Dendritic cell treated with granulocyte-macrophage colony-stimulating factor and Interleukin-4, amounts not matched to agents 40 ng/mL and 50 ng/mL, for 4 days (primary cell): ENCODE measurements at regions not wholly inside any gene's neighbourhood (a gene's known extent, or its start where the extent isn't known, plus 50 kb on each side); places are given as distances from the start of the nearest gene placed in this dataset.
"Not testable (repeated sequence)": the region's sequence is repeated elsewhere in the genome, so short reads cannot be mapped to it uniquely, and the experiment has no call there.

Source experiments
- H3K27ac Mint-ChIP-seq: one replicate; pipeline ENCODE4 v1.8.0; 2022; ENCODE audit warnings: mild to moderate bottlenecking, mixed read lengths
- H3K27me3 Mint-ChIP-seq: one replicate; pipeline ENCODE4 v1.8.0; 2022; ENCODE audit warnings: mild to moderate bottlenecking, mixed read lengths
- H3K36me3 Mint-ChIP-seq: one replicate; pipeline ENCODE4 v1.8.0; 2022; ENCODE audit warnings: low read depth, mixed read lengths
- H3K4me1 Mint-ChIP-seq: one replicate; pipeline ENCODE4 v1.8.0; 2022; ENCODE audit warnings: low read depth, mixed read lengths
- H3K4me3 Mint-ChIP-seq: one replicate; pipeline ENCODE4 v1.8.0; 2022; ENCODE audit warnings: mild to moderate bottlenecking, moderate library complexity, mixed read lengths
- H3K9me3 Mint-ChIP-seq: one replicate; pipeline ENCODE4 v1.8.0; 2022; ENCODE audit warnings: mixed read lengths
- intact Hi-C: fragments of 100-400 bp; cut with micrococcal nuclease; formaldehyde crosslinking; loops from one replicate; pipeline ENCODE4 v1.15.0; 2022

DNA sequence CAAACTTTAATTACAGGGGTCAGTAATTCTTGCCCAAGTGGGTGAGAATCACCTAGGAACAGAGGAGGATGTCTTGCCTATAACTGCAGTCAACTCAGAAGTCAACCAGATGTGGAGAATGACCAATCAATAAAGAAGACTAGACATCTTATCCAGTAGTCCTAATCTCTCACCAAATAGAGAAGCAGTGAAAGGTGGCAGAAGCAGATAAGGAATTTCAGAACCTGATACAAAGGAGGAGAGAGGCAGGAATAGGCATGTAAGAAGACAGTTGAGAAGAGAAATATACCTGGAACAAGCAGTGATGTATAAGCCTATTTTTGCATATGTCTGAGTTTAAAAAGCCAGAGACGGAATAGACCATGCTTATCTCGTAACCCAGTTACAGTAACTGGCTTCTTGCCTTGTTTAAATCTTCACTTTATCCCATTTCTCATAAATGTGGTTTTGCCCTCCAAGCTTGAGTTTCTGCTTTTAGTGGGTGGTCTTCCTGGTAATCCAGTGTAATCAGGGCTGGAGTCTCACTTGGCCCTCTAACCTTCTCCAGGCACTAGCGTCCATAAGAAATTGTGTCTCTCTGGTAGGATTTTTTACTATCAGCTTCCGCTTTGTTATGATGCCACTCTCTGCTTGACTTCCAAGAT, 401.0 kb downstream of the SUCLG1 start:
- Mint-ChIP-seq H3K4me3 (no peak overlapping the region), H3K4me1 (no peaks in the 10 kb centered on the region), H3K36me3 (no peaks in the 10 kb centered on the region), H3K27me3 (no peaks in the 10 kb centered on the region), H3K9me3 (no peaks in the 10 kb centered on the region), H3K27ac (no peak overlapping the region)
- intact Hi-C loops, result no loop called here

DNA sequence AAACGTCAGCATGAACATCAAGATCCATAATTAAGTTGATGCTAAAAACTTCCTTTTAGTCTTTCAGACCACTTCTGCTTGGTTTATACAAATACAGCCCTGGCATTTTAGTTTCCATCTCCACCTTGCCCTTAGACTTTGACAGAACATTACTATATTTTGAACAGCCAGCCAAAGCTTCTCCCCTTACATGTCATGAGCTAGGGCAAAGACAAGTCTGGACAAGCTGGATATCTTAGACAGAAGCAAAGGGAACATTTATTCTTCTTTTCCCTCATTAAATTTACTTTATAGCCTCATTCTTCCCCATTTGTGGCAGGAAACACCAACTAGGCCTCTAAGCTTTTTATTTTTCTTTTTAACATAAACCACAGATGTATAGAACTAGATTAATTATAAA, 403.3 kb downstream of the SUCLG1 start:
- no peak overlapping the region for H3K27ac Mint-ChIP-seq
- intact Hi-C loops, result no loop called here
- no peak overlapping the region for H3K4me3 Mint-ChIP-seq
- H3K9me3 Mint-ChIP-seq, result no peaks in the 10 kb centered on the region
- no peaks in the 10 kb centered on the region for H3K4me1 Mint-ChIP-seq
- no peaks in the 10 kb centered on the region for H3K27me3 Mint-ChIP-seq
- H3K36me3 Mint-ChIP-seq, result no peaks in the 10 kb centered on the region

DNA sequence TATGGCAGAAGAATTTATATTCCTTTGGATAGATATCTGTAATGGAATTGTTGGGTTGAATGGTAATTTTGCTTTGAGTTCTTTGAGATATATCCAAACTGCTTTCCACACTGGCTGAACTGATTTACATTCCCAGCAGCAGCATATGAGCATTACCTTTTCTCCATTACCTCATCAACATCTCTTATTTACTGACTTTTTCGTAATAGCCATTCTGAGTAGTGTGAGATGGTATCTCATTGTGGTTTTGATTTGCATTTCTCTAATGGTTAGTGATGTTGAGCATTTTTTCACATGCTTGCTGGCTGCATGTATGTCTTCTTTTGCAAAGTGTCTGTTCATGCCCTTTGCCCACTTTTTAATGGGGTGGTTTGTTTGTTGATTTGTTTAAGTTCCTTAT, 404.5 kb downstream of the SUCLG1 start:
- H3K27me3 Mint-ChIP-seq, intact Hi-C loops, H3K4me3 Mint-ChIP-seq, H3K36me3 Mint-ChIP-seq, H3K4me1 Mint-ChIP-seq, H3K27ac Mint-ChIP-seq, H3K9me3 Mint-ChIP-seq: not testable (repeated sequence)

DNA sequence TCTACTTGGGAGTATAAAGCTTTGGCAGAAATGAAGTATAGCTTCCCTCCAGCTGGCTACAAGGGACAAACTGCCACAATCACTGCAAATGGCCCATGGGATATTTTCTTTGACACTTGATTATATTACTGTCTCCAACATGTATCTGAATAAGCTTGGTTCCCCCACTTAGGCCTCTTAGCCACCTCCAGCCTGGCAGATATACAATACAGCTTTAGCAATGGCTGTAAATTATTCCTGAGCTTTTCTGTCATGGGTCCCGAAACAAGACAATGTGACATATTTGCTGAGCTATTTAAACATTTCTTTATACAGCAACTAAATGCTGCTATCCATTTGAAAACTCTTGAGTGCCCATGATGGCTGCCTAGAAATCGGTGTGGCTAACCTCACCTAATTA, 406.2 kb downstream of the SUCLG1 start:
- Mint-ChIP-seq H3K27me3 (no peaks in the 10 kb centered on the region), H3K4me3 (no peak overlapping the region), H3K36me3 (no peaks in the 10 kb centered on the region), H3K4me1 (no peaks in the 10 kb centered on the region), H3K9me3 (no peaks in the 10 kb centered on the region), H3K27ac (no peak overlapping the region)
- intact Hi-C loops, result no loop called here

DNA sequence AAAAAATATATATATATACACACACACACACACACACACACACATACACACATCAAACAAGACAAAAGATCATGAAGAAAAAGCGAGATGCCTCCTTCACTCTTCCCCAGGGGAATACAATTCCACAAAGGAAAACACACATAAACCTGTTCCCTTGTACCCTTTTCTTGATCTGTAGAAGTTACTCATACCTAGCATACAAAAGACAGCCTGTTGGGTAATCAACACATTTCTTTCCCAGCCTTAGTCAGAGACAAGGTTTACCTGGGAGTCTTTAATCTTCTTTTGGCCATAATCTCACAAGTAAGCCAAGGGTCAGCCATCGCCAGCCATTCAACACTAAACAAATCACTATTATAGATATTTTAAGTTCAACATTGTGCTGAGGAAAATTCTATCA, 407.0 kb downstream of the SUCLG1 start:
- no peaks in the 10 kb centered on the region for H3K9me3 Mint-ChIP-seq
- no peak overlapping the region for H3K27ac Mint-ChIP-seq
- H3K36me3 Mint-ChIP-seq, result no peaks in the 10 kb centered on the region
- H3K4me3 Mint-ChIP-seq, result no peak overlapping the region
- no peaks in the 10 kb centered on the region for H3K4me1 Mint-ChIP-seq
- intact Hi-C loops, result no loop called here
- no peaks in the 10 kb centered on the region for H3K27me3 Mint-ChIP-seq

DNA sequence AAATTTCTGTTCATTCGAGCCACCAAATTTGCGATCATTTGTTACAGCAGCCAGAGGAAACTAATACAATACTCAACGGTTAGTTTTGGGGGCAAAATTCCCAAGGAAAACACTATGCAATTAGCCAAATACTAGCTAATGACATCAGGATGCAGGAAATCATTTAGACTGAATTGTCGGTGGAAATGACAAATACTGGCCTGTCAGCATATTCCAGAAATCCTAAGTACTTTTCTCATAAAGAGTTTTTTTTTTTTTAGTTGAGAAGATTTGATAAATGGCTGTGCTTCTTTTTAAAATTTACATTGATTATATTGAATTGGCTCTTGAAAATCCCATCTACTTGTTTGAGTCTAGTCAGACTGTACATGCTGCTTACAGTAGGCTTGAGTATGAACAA, 410.1 kb downstream of the SUCLG1 start:
- H3K36me3 Mint-ChIP-seq, result no peaks in the 10 kb centered on the region
- no peaks in the 10 kb centered on the region for H3K9me3 Mint-ChIP-seq
- H3K4me1 Mint-ChIP-seq, result no peaks in the 10 kb centered on the region
- intact Hi-C loops, result no loop called here
- no peak overlapping the region for H3K27ac Mint-ChIP-seq
- no peaks in the 10 kb centered on the region for H3K27me3 Mint-ChIP-seq
- no peak overlapping the region for H3K4me3 Mint-ChIP-seq

DNA sequence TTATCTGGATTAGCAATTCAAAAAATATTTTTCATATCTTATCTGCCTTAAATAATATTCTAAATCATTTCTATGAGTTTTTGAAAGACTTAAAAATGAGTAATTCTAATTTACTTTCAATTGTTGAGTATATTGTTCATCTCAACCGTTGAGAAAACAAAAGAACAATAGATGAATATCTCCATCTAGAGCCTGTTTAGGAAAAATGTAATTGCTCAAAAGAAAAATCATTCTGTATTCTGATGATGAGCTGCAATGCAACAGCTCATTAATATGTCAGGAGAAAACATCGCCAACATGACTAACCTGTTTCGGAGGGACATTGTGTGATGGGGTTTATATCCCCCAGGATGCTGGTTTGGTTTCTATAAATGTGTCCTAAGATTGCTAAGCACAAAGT, 417.6 kb downstream of the SUCLG1 start:
- H3K36me3 Mint-ChIP-seq, result no peaks in the 10 kb centered on the region
- H3K27ac Mint-ChIP-seq, result no peak overlapping the region
- H3K4me1 Mint-ChIP-seq, result no peaks in the 10 kb centered on the region
- H3K9me3 Mint-ChIP-seq, result no peaks in the 10 kb centered on the region
- no peaks in the 10 kb centered on the region for H3K27me3 Mint-ChIP-seq
- intact Hi-C loops, result no loop called here
- H3K4me3 Mint-ChIP-seq, result no peak overlapping the region

DNA sequence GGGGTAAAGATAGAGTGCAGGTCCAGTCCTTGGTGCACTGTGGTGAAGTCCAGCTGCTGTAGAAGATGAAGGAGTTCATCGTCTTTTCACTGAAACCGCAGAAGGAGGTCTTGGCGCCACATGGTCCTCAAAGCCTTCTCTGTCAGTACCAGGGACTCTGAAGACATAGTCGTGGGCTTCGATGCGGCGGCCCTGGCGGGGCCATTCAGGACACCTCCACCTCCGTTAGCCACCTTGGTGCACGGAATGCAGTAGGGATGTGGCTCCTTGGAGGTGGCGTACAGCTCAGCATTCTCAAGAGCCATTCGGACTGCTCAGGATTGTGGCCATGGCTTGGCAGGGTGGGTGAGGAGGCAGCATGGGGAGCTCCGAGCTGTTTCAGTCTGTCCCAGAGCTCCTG, 418.8 kb downstream of the SUCLG1 start:
- H3K4me1 Mint-ChIP-seq, result no peaks in the 10 kb centered on the region
- no peak overlapping the region for H3K27ac Mint-ChIP-seq
- H3K27me3 Mint-ChIP-seq, result no peaks in the 10 kb centered on the region
- no peak overlapping the region for H3K4me3 Mint-ChIP-seq
- intact Hi-C loops, result no loop called here
- no peaks in the 10 kb centered on the region for H3K9me3 Mint-ChIP-seq
- H3K36me3 Mint-ChIP-seq, result no peaks in the 10 kb centered on the region

DNA sequence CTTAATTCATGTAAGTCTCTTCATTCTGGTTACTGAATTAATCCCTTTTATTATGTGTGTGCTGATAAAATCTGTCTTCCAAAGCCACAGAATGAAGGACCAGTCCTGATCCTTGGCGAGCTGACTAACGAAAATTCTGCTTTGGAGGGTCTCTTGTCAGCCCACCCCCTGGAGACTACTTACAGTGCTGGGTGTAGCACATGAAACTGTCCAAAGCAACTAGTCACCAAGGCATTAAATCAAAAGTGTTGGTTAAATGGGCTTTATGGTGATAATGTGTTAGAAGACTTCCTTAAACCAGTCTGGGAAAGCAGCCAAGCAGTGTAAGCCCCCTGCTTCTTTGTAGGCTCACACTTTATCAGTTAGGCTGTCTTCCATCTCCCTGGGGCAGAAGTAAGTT, 420.2 kb downstream of the SUCLG1 start:
- Mint-ChIP-seq H3K4me3 (no peak overlapping the region), H3K4me1 (no peaks in the 10 kb centered on the region), H3K27ac (no peak overlapping the region), H3K36me3 (no peaks in the 10 kb centered on the region), H3K27me3 (no peaks in the 10 kb centered on the region), H3K9me3 (no peaks in the 10 kb centered on the region)
- intact Hi-C loops, result no loop called here

DNA sequence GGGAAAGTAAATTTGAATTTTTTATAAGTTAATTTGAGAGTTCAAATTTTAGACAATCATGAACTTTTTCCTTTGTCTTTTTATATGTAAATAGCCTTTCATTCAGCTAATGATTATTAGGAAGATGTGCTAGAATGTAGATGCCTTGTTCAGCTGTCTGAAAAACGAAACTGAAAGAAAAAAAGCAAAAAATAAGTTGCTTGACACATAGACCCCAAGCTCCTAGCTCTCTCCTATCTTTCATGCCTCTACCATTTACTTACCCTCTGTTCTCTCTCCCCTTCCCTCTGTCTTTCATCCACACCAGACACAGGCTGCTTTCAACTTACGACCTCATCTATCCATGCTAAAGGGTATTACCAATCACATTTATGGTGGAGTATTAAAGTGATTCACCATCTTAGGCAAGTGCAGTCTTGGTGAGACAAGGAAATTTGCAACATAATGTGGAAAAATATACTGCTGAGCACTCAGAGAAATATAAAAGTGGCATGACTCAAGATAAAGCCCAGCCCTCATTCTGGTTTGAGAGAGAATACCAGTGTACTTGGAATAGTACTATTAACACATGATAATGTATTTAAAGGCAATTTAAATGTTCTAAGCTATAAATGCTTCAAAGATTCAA, 425.6 kb downstream of the SUCLG1 start:
- Mint-ChIP-seq H3K36me3 (no peaks in the 10 kb centered on the region), H3K4me3 (no peak overlapping the region), H3K9me3 (no peaks in the 10 kb centered on the region), H3K27me3 (no peaks in the 10 kb centered on the region), H3K27ac (no peak overlapping the region), H3K4me1 (no peaks in the 10 kb centered on the region)
- intact Hi-C loops, result no loop called here

DNA sequence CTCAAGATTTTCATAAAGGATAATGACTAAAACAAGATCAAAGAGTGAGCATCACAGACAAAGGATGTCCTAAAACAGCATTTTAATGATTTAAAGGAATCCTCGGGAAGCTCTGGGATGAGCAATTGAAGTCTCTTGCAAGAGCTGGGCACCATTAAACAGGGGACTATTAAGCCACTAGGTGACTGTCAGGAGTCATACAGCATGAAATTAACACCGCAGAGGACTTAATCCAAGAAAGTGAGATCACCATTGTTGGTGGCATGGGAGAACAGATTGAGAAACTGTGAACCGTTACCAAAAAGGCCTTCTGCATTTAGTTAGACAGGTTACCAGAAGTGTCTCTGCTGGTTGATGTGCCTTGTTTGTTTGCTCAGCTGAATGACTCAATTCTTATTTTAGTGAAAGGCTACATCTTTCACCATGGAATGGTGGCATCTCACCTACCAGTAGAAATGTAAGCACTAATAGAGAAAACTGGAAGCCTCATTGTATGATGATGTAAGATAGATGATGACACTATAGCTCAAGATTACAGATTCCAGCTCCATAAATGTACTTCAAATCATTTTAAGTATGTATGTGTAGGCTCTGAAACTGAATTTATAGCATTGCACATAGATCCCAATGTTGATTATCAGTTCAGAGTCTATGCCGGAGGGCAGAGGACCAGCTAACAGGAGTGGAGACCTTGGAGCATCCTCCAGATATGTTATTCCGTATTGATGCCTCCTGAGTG, 427.6 kb downstream of the SUCLG1 start:
- no peaks in the 10 kb centered on the region for H3K9me3 Mint-ChIP-seq
- no peaks in the 10 kb centered on the region for H3K27me3 Mint-ChIP-seq
- H3K27ac Mint-ChIP-seq, result no peak overlapping the region
- no peaks in the 10 kb centered on the region for H3K4me1 Mint-ChIP-seq
- no peak overlapping the region for H3K4me3 Mint-ChIP-seq
- no peaks in the 10 kb centered on the region for H3K36me3 Mint-ChIP-seq
- intact Hi-C loops, result no loop called here

DNA sequence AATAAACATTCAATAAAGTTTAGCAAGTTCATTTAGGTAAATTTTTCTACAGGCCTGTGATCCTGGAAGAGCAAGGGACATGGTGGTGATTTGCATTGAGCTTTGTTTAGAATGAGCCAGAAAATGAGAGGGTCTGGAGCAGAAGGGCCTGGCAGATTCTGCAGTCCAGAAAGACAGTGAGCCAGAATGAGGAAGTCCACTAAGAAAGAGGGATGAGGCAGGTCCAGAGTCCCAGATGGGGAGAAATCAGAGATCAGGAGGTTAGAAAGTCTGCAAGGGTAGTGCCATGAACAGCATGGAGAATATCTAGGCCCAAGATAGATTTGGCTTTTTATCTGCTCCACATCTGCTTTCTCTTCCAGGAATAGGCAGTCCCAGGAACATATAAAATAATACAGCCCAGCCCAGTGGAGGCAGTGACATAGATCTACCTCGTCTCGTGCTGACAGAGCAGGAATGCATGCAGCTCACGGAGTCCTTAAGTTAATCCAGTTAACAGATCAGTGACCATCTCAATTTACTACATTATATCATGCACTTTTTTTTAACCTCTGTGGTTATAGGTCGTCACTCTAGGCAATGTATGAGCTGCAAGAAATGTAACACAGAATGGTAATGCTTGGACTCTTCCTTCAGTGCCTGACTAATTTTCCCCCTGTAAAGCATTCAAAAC, 429.0 kb downstream of the SUCLG1 start:
- intact Hi-C loops, result loop anchor here (10.0 kb wide), 1 partner anchor 1265 kb away; no protein-coding TSS in a partner anchor
- no peaks in the 10 kb centered on the region for H3K27me3 Mint-ChIP-seq
- H3K27ac Mint-ChIP-seq, result no peak overlapping the region
- H3K9me3 Mint-ChIP-seq, result no peaks in the 10 kb centered on the region
- H3K4me3 Mint-ChIP-seq, result no peak overlapping the region
- H3K4me1 Mint-ChIP-seq, result no peaks in the 10 kb centered on the region
- no peaks in the 10 kb centered on the region for H3K36me3 Mint-ChIP-seq

DNA sequence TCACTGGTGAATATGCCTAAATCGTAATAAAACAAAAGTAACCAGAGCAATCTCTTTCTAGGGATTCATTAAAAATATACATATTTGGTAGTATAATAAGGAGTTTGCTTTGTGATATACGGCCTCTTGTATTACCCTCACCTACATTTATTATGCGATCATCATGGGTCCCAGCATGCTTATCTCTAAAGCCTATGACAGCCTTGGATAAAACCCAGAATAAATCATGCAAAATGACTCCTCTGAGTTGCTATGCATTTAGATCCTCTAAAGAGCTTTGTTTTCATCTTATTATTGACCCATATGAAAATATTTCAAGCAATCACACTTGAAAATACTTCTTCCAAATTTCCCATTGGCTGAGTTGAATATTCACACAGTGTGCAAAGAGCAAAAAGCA, 432.3 kb downstream of the SUCLG1 start:
- no peaks in the 10 kb centered on the region for H3K4me1 Mint-ChIP-seq
- no peaks in the 10 kb centered on the region for H3K36me3 Mint-ChIP-seq
- no peaks in the 10 kb centered on the region for H3K27me3 Mint-ChIP-seq
- no peak overlapping the region for H3K27ac Mint-ChIP-seq
- H3K9me3 Mint-ChIP-seq, result no peaks in the 10 kb centered on the region
- intact Hi-C loops, result loop anchor here (10.0 kb wide), 1 partner anchor 1268 kb away; no protein-coding TSS in a partner anchor
- H3K4me3 Mint-ChIP-seq, result no peak overlapping the region

DNA sequence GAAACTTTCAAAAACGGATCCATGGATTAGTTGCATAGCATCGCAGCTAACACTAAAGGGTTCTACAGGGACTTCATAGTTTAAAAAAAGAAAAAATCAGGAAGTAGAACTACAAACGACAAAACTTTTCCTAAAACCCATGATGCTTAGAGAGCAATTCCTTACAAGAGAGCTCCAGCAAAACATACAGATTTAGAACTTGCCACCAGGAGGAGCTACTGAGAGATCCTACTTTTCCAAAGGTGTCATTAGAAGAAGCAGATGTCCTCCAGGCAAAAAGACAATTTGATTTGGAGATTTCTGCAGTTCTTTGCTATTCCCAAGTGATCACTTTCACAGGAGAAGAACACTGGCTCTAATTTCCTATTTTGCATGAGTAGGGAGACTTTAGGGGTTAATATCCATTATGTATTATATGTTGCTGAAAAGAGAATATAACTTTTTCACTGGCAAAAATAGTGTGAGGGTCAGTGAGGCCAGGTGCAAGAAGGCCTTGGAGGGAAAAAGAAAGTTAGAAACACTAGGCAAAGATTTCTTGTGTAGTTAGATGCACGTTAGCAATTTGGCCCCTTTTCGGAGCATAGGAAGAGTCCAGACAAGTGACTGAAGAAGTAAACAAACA, 436.2 kb downstream of the SUCLG1 start:
- no peak overlapping the region for H3K4me3 Mint-ChIP-seq
- H3K27ac Mint-ChIP-seq, result no peak overlapping the region
- intact Hi-C loops, result loop anchor here (1.0 to 10.0 kb wide), 2 partner anchors 291 to 1272 kb away; no protein-coding TSS in a partner anchor
- H3K36me3 Mint-ChIP-seq, result no peaks in the 10 kb centered on the region
- H3K9me3 Mint-ChIP-seq, result no peaks in the 10 kb centered on the region
- H3K27me3 Mint-ChIP-seq, result no peaks in the 10 kb centered on the region
- H3K4me1 Mint-ChIP-seq, result no peaks in the 10 kb centered on the region
